K562 (cell line): ENCODE measurements at regions not wholly inside any gene's neighbourhood (a gene's known extent, or its start where the extent isn't known, plus 50 kb on each side); places are given as distances from the start of the nearest gene placed in this dataset.

Source experiments
- CEBPG ChIP-seq, 3 experiments: fragments of 200-800 bp in 1 of 3; sonication (Bioruptor generic) in 1 of 3; sonication (generic) in 1 of 3; formaldehyde crosslinking in 1 of 3; IDR thresholded peaks in 2 of 3; conservative IDR thresholded peaks in 1 of 3; 2 replicates each; pipeline versions ENCODE4 v1.6.1 to v1.8.0; 2016 to 2022; ENCODE audit warnings: missing compliant biosample characterization in 2 of 3, missing genetic modification characterization in 2 of 3, mild to moderate bottlenecking in 1 of 3, missing genetic modification reagents in 1 of 3
- CHD4 ChIP-seq: fragments of 200-600 bp; sonication (generic); IDR thresholded peaks from 3 replicates; pipeline ENCODE4 v1.6.1; 2012; ENCODE audit warnings: low read depth, mild to moderate bottlenecking, mixed read lengths, low read length, inconsistent platforms; ENCODE audit not compliant: insufficient read depth, insufficient replicate concordance, poor library complexity, severe bottlenecking
- ETS1 ChIP-seq: conservative IDR thresholded peaks from 2 replicates; pipeline ENCODE4 v1.6.1; 2011; ENCODE audit warnings: low read depth, mild to moderate bottlenecking, low read length; ENCODE audit not compliant: control insufficient read depth
- EZH2 ChIP-seq: IDR thresholded peaks from 2 replicates; pipeline ENCODE4 v1.6.1; 2012; ENCODE audit warnings: low read depth, mild to moderate bottlenecking, inconsistent platforms, low read length, borderline replicate concordance
- FIP1L1 ChIP-seq: fragments of 200-400 bp; formaldehyde crosslinking; IDR thresholded peaks from 2 replicates; pipeline ENCODE4 v1.6.1; 2018; ENCODE audit warnings: mild to moderate bottlenecking, low read depth, low read length; ENCODE audit not compliant: poor library complexity, severe bottlenecking
- GATA2 ChIP-seq: sonication (generic); formaldehyde crosslinking; IDR thresholded peaks from 2 replicates; pipeline ENCODE4 v1.4.0; 2020; ENCODE audit warnings: mild to moderate bottlenecking, missing genetic modification reagents
- HMG20B ChIP-seq: fragments of 250-450 bp; sonication (Bioruptor Pico); IDR thresholded peaks from 2 replicates; pipeline ENCODE4 v1.5.0; 2021; ENCODE audit warnings: mild to moderate bottlenecking
- HSF4 ChIP-seq: fragments of 250-450 bp; sonication (Bioruptor Pico); IDR thresholded peaks from 2 replicates; pipeline ENCODE4 v2.1.2; 2022; ENCODE audit warnings: mild to moderate bottlenecking, moderate library complexity, borderline replicate concordance
- KAT7 ChIP-seq: sonication (generic); formaldehyde crosslinking; IDR thresholded peaks from 2 replicates; pipeline ENCODE4 v1.8.0; 2022; ENCODE audit warnings: missing genetic modification reagents, mild to moderate bottlenecking, borderline replicate concordance
- LCOR ChIP-seq: sonication (generic); formaldehyde crosslinking; IDR thresholded peaks from 2 replicates; pipeline ENCODE4 v1.8.0; 2022; ENCODE audit warnings: mild to moderate bottlenecking, missing genetic modification reagents
- MAFF ChIP-seq: IDR thresholded peaks from 2 replicates; pipeline ENCODE4 v1.6.1; 2012; ENCODE audit warnings: low read length, improper control_type of control experiment
- NEUROD1 ChIP-seq: fragments of 150-350 bp; IDR thresholded peaks from 2 replicates; pipeline ENCODE4 v1.6.1; 2014; ENCODE audit warnings: borderline replicate concordance, low read length, low read depth; ENCODE audit not compliant: partially characterized antibody
- NFYB ChIP-seq: IDR thresholded peaks from 2 replicates; pipeline ENCODE4 v1.6.1; 2011; ENCODE audit warnings: mild to moderate bottlenecking, moderate library complexity; ENCODE audit not compliant: insufficient read length; ENCODE audit errors: extremely low read depth
- SAFB2 ChIP-seq: fragments of 200-400 bp; formaldehyde crosslinking; IDR thresholded peaks from 2 replicates; pipeline ENCODE4 v1.6.1; 2018; ENCODE audit warnings: borderline replicate concordance, low read length, low read depth, moderate library complexity; ENCODE audit not compliant: severe bottlenecking
- TAL1 ChIP-seq: fragments of 450-650 bp; IDR thresholded peaks from 2 replicates; pipeline ENCODE4 v1.6.1; 2016; ENCODE audit warnings: mild to moderate bottlenecking
- TCF3 ChIP-seq: sonication (generic); formaldehyde crosslinking; IDR thresholded peaks from 2 replicates; pipeline ENCODE4 v1.4.0; 2020; ENCODE audit warnings: mild to moderate bottlenecking, missing genetic modification reagents
- XRCC5 ChIP-seq: fragments of 200-400 bp; formaldehyde crosslinking; IDR thresholded peaks from 2 replicates; pipeline ENCODE4 v1.6.1; 2017; ENCODE audit warnings: low read depth, mild to moderate bottlenecking, low read length
- ZBED1 ChIP-seq: IDR thresholded peaks from 2 replicates; pipeline ENCODE4 v1.6.1; 2014
- ZC3H11A ChIP-seq: IDR thresholded peaks from 2 replicates; pipeline ENCODE4 v1.6.1; 2012; ENCODE audit warnings: low read depth, low read length, improper control_type of control experiment
- ZFPM2 ChIP-seq: fragments of 250-450 bp; sonication (Bioruptor Pico); IDR thresholded peaks from 2 replicates; pipeline ENCODE4 v1.5.1; 2022; ENCODE audit warnings: mild to moderate bottlenecking
- ZKSCAN3 ChIP-seq: fragments of 250-450 bp; sonication (Bioruptor Pico); IDR thresholded peaks from 2 replicates; pipeline ENCODE4 v1.4.0; 2020
- TF ChIP-seq, protein P1 (sequence below): fragments of 450-650 bp; IDR thresholded peaks from 2 replicates; pipeline ENCODE4 v1.7.0; 2016; ENCODE audit warnings: borderline replicate concordance
- TF ChIP-seq, protein P2 (sequence below): fragments of 450-650 bp; formaldehyde crosslinking; IDR thresholded peaks from 2 replicates; pipeline ENCODE4 v1.4.0; 2020; ENCODE audit warnings: mild to moderate bottlenecking, moderate library complexity
- TF ChIP-seq, protein P3 (sequence below): sonication (generic); formaldehyde crosslinking; IDR thresholded peaks from 2 replicates; pipeline ENCODE4 v1.8.0; 2022; ENCODE audit warnings: missing genetic modification reagents, mild to moderate bottlenecking, moderate library complexity, borderline replicate concordance

DNA sequence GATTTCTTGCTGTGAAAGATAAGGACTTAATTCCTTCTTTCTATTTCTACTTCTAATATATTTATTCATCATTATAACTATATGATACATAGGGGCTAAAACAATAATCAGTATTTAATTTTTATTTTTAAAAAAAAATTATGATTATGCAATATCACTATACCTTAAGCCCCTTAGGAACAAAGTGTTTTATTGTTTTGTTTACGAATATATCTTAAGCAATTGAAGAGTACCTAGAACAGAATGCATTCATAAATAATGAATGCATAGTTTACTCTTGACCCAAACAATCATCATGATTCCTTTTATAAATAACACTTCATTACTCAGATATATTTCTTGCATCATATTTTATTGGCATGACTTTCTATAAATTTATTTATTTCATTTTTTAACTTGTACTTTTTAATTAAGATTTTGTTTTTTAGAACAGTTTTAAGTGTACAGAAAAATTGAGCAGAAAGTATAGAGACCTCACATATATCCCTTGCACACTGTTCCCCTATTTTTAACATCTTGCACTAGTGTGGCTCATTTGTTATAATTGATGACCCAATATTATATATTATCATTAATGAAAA lies 339.9 kb upstream of the SPRY2 start (continued):
- no peak for TF ChIP-seq ETS1
- no peak for TF ChIP-seq LCOR (CRISPR knock-in tag)
- TF ChIP-seq, protein P1, sequence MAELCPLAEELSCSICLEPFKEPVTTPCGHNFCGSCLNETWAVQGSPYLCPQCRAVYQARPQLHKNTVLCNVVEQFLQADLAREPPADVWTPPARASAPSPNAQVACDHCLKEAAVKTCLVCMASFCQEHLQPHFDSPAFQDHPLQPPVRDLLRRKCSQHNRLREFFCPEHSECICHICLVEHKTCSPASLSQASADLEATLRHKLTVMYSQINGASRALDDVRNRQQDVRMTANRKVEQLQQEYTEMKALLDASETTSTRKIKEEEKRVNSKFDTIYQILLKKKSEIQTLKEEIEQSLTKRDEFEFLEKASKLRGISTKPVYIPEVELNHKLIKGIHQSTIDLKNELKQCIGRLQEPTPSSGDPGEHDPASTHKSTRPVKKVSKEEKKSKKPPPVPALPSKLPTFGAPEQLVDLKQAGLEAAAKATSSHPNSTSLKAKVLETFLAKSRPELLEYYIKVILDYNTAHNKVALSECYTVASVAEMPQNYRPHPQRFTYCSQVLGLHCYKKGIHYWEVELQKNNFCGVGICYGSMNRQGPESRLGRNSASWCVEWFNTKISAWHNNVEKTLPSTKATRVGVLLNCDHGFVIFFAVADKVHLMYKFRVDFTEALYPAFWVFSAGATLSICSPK: no peak
- no peak for TF ChIP-seq TAL1
- no peak for TF ChIP-seq HSF4 (CRISPR knock-in tag)
- TF ChIP-seq FIP1L1: no peak
- TF ChIP-seq ZBED1: no peak
- no peak for TF ChIP-seq CHD4
- no peak for TF ChIP-seq NFYB
- TF ChIP-seq CEBPG (CRISPR knock-in tag; IDR thresholded peaks at IDR 0.05): no peak
- peak in 1 of 2 experiments; percentile 83; a peak in 2 of 4 replicates for TF ChIP-seq CEBPG (tag; conservative IDR thresholded peaks at IDR 0.05 in 1 of 2, IDR thresholded peaks at IDR 0.05 in 1 of 2)
- TF ChIP-seq EZH2: no peak
- TF ChIP-seq KAT7 (CRISPR knock-in tag): no peak
- TF ChIP-seq ZKSCAN3 (CRISPR knock-in tag): no peak
- TF ChIP-seq XRCC5: no peak
- TF ChIP-seq GATA2 (CRISPR knock-in tag): no peak
- TF ChIP-seq HMG20B (CRISPR knock-in tag): no peak
- no peak for TF ChIP-seq ZFPM2 (CRISPR knock-in tag)
- no peak for TF ChIP-seq NEUROD1
- TF ChIP-seq, protein P2, sequence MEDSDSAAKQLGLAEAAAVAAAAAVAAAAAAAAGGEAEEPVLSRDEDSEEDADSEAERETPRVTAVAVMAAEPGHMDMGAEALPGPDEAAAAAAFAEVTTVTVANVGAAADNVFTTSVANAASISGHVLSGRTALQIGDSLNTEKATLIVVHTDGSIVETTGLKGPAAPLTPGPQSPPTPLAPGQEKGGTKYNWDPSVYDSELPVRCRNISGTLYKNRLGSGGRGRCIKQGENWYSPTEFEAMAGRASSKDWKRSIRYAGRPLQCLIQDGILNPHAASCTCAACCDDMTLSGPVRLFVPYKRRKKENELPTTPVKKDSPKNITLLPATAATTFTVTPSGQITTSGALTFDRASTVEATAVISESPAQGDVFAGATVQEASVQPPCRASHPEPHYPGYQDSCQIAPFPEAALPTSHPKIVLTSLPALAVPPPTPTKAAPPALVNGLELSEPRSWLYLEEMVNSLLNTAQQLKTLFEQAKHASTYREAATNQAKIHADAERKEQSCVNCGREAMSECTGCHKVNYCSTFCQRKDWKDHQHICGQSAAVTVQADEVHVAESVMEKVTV (CRISPR knock-in tag): peak; percentile 47
- TF ChIP-seq MAFF: no peak
- TF ChIP-seq, protein P3, sequence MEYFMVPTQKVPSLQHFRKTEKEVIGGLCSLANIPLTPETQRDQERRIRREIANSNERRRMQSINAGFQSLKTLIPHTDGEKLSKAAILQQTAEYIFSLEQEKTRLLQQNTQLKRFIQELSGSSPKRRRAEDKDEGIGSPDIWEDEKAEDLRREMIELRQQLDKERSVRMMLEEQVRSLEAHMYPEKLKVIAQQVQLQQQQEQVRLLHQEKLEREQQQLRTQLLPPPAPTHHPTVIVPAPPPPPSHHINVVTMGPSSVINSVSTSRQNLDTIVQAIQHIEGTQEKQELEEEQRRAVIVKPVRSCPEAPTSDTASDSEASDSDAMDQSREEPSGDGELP (CRISPR knock-in tag): no peak
- peak; percentile 10 for TF ChIP-seq SAFB2
- TF ChIP-seq ZC3H11A: no peak
- no peak for TF ChIP-seq TCF3 (CRISPR knock-in tag)
